HCT116 (cell line): ENCODE measurements at regions not wholly inside any gene's neighbourhood (a gene's known extent, or its start where the extent isn't known, plus 50 kb on each side); places are given as distances from the start of the nearest gene placed in this dataset.

Experiments used
- ATAC-seq: fragments of 200-7000 bp; cut with Tn5 transposase; 2 replicates; pipeline ENCODE4 v1.9.1; 2020; ENCODE audit warnings: mild to moderate bottlenecking, moderate library complexity
- BruUV-seq: library from RNA; stranded (reverse); fragments of 400-500 nt; replicated peaks from 2 replicates; lab custom pipeline; 2021; lab: Mats Ljungman, UMichigan
- CTCF ChIA-PET: fragments of 300-600 bp; sonication (Branson Sonifier 250); formaldehyde crosslinking; loops from one replicate; lab custom pipeline; 2021; ENCODE audit warnings: antibody characterized with exemption; lab: Charles Lee
- POLR2A ChIA-PET: fragments of 300-600, 350-600 bp; sonication (Branson Sonifier 250); formaldehyde crosslinking; loops from one replicate; lab custom pipeline; 2021; ENCODE audit warnings: antibody characterized with exemption; lab: Charles Lee
- RAD21 ChIA-PET, 2 experiments: fragments of 300-600 bp; sonication (Branson Sonifier 250); formaldehyde crosslinking; loops; one replicate each; lab custom pipeline; 2023; ENCODE audit warnings: low total read pairs in 2 of 2; ENCODE audit not compliant: uncharacterized antibody in 2 of 2, unreplicated experiment in 2 of 2, low non-redundant PET in 1 of 2; lab: Charles Lee
- DNase-seq: peaks from one replicate; pipeline ENCODE4 v3.0.0-alpha.2; 2010; ENCODE audit warnings: low read depth, low spot score
- H2AFZ ChIP-seq: fragments of 200-600 bp; shearing (Covaris generic), sonication (generic); 2 replicates; pipeline ENCODE4 v1.6.1; 2017; ENCODE audit warnings: low read depth, mixed run types, mixed read lengths, antibody characterized with exemption, low read length; ENCODE audit not compliant: poor library complexity, severe bottlenecking
- H3K27ac ChIP-seq: 2 replicates; pipeline ENCODE4 v1.5.1; 2012; ENCODE audit warnings: low read depth, low read length
- H3K27me3 ChIP-seq: fragments of 200-600 bp; sonication (generic); 2 replicates; pipeline ENCODE4 v1.6.1; 2016; ENCODE audit warnings: mixed run types, low read length, mixed read lengths; ENCODE audit not compliant: insufficient read depth
- H3K36me3 ChIP-seq, 2 experiments: fragments of 200-500 bp in 1 of 2; fragments of 200-600 bp in 1 of 2; sonication (Bioruptor generic) in 1 of 2; sonication (generic) in 1 of 2; 2 replicates each; pipeline versions ENCODE4 v1.5.1 to v1.6.1; 2014 to 2016; ENCODE audit warnings: low read length in 2 of 2, inconsistent platforms in 1 of 2, mixed read lengths in 1 of 2, mixed run types in 1 of 2; ENCODE audit not compliant: insufficient read depth in 2 of 2, control insufficient read depth in 1 of 2
- H3K4me1 ChIP-seq, 2 experiments: fragments of 200-600 bp in 1 of 2; sonication (generic) in 1 of 2; 2 replicates each; pipeline versions ENCODE4 v1.5.1 to v1.6.1; 2012 to 2017; ENCODE audit warnings: low read length in 2 of 2, inconsistent platforms in 1 of 2, mild to moderate bottlenecking in 1 of 2, mixed read lengths in 1 of 2, mixed run types in 1 of 2, moderate library complexity in 1 of 2; ENCODE audit not compliant: insufficient read depth in 2 of 2, control insufficient read depth in 1 of 2
- H3K4me2 ChIP-seq: fragments of 200-600 bp; sonication (generic); 2 replicates; pipeline ENCODE4 v1.6.1; 2017; ENCODE audit warnings: mixed run types, low read length, mixed read lengths
- H3K4me3 ChIP-seq, 2 experiments: fragments of 200-600 bp in 1 of 2; sonication (generic) in 1 of 2; replicated peaks in 1 of 2; 2 replicates each; pipeline ENCODE4 v1.5.1; 2011 to 2016; ENCODE audit warnings: low read length in 2 of 2, control low read depth in 1 of 2, low read depth in 1 of 2, mild to moderate bottlenecking in 1 of 2, mixed read lengths in 1 of 2, mixed run types in 1 of 2
- H3K79me2 ChIP-seq: fragments of 200-600 bp; sonication (generic); 2 replicates; pipeline ENCODE4 v1.6.1; 2017; ENCODE audit warnings: mild to moderate bottlenecking, mixed run types, low read length, moderate library complexity, mixed read lengths; ENCODE audit not compliant: insufficient read depth
- H3K9ac ChIP-seq: fragments of 200-600 bp; sonication (generic); 2 replicates; pipeline ENCODE4 v1.6.1; 2016; ENCODE audit warnings: low read length, mixed read lengths
- H3K9me2 ChIP-seq: fragments of 200-600 bp; sonication (generic), shearing (Covaris generic); 2 replicates; pipeline ENCODE4 v1.6.1; 2017; ENCODE audit warnings: mixed run types, mild to moderate bottlenecking, moderate library complexity; ENCODE audit not compliant: insufficient read depth
- H3K9me3 ChIP-seq, 2 experiments: fragments of 200-500 bp in 1 of 2; fragments of 200-600 bp in 1 of 2; sonication (Bioruptor generic) in 1 of 2; sonication (generic) in 1 of 2; 2 replicates each; pipeline ENCODE4 v1.6.1; 2014 to 2017; ENCODE audit warnings: low read length in 2 of 2, mixed read lengths in 2 of 2, inconsistent platforms in 1 of 2, low read depth in 1 of 2, mild to moderate bottlenecking in 1 of 2, mixed run types in 1 of 2, moderate library complexity in 1 of 2; ENCODE audit not compliant: control insufficient read depth in 1 of 2, insufficient read depth in 1 of 2
- H4K20me1 ChIP-seq: fragments of 200-600 bp; sonication (generic), shearing (Covaris generic); 2 replicates; pipeline ENCODE4 v1.6.1; 2017; ENCODE audit warnings: mixed run types, mild to moderate bottlenecking, moderate library complexity; ENCODE audit not compliant: insufficient read depth
- CBX3 ChIP-seq: IDR thresholded peaks from 2 replicates; pipeline ENCODE4 v1.6.1; 2012; ENCODE audit warnings: low read depth
- CEBPB ChIP-seq: IDR thresholded peaks from 2 replicates; pipeline ENCODE4 v1.6.1; 2012; ENCODE audit warnings: low read depth
- EGR1 ChIP-seq: IDR thresholded peaks from 2 replicates; pipeline ENCODE4 v1.6.1; 2012; ENCODE audit warnings: low read depth
- EZH2 ChIP-seq: fragments of 200-600 bp; sonication (generic); IDR thresholded peaks from 2 replicates; pipeline ENCODE4 v1.6.1; 2017; ENCODE audit warnings: antibody characterized with exemption, mixed run types
- EZH2phosphoT487 ChIP-seq: fragments of 200-600 bp; IDR thresholded peaks from 2 replicates; pipeline ENCODE4 v1.6.1; 2018; ENCODE audit warnings: antibody characterized with exemption, borderline replicate concordance
- FOSL1 ChIP-seq: IDR thresholded peaks from 2 replicates; pipeline ENCODE4 v1.6.1; 2012; ENCODE audit warnings: low read depth
- JUND ChIP-seq: IDR thresholded peaks from 2 replicates; pipeline ENCODE4 v1.6.1; 2012
- POLR2A ChIP-seq: IDR thresholded peaks from 2 replicates; pipeline ENCODE4 v1.7.0; 2011; ENCODE audit warnings: borderline replicate concordance; ENCODE audit not compliant: insufficient read depth, insufficient read length; ENCODE audit errors: extremely low read depth
- RAD21 ChIP-seq: IDR thresholded peaks from 2 replicates; pipeline ENCODE4 v1.6.1; 2012; ENCODE audit warnings: low read depth, mild to moderate bottlenecking
- SIN3A ChIP-seq: IDR thresholded peaks from 2 replicates; pipeline ENCODE4 v1.6.1; 2012; ENCODE audit warnings: low read depth
- SP1 ChIP-seq: IDR thresholded peaks from 2 replicates; pipeline ENCODE4 v1.6.1; 2012; ENCODE audit warnings: low read depth
- SRF ChIP-seq: IDR thresholded peaks from 2 replicates; pipeline ENCODE4 v1.6.1; 2012; ENCODE audit warnings: low read depth
- TCF7L2 ChIP-seq: IDR thresholded peaks from 2 replicates; pipeline ENCODE4 v1.7.0; 2011; ENCODE audit warnings: borderline replicate concordance, inconsistent platforms; ENCODE audit not compliant: insufficient read depth, insufficient read length; ENCODE audit errors: extremely low read depth
- ZFX ChIP-seq: fragments of 450-650 bp; IDR thresholded peaks from 2 replicates; pipeline ENCODE4 v1.6.1; 2017
- ZNF274 ChIP-seq: fragments of 200-500 bp; sonication (Bioruptor generic); IDR thresholded peaks from 2 replicates; pipeline ENCODE4 v1.6.1; 2014; ENCODE audit warnings: mild to moderate bottlenecking, low read depth, low read length, inconsistent platforms
- intact Hi-C: fragments of 100-400 bp; cut with micrococcal nuclease; formaldehyde crosslinking; loops from 2 replicates; pipeline ENCODE4 v1.10.0; 2022
- TF ChIP-seq, protein P1 (sequence below): IDR thresholded peaks from 2 replicates; pipeline ENCODE4 v1.6.1; 2012
- TF ChIP-seq, protein P2 (sequence below): IDR thresholded peaks from 2 replicates; pipeline ENCODE4 v1.6.1; 2012; ENCODE audit warnings: low read depth

DNA sequence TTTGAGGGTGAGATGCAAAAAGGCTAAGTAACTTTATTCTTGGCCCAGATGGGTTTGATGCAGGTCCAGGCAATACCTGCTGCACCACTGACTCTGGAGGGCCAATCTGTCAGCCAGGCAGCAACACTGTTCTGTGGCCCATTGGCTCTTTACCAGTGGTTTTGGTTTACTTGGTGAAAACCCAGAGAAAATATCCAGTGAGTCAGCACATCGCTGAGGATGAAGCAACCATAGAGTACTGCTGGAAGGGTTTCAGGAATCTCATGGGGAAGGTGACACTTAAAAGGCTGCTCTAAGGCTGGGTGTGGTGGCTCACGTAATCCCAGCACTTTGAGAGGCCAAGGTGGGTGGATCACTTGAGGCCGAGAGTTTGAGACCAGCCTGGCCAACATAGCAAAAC lies 192.5 kb upstream of the FAM98A start:
- Histone ChIP-seq H3K4me3 (no peak overlapping the region), H2AFZ (no peak overlapping the region), H3K36me3 (no peaks in the 10 kb centered on the region), H4K20me1 (no peaks in the 10 kb centered on the region), H3K9ac (no peak overlapping the region), H3K27me3 (no peaks in the 10 kb centered on the region), H3K9me2 (no peaks in the 10 kb centered on the region), H3K4me2 (no peak overlapping the region), H3K4me1 (no peaks in the 10 kb centered on the region), H3K79me2 (no peaks in the 10 kb centered on the region), H3K9me3 (no peaks in the 10 kb centered on the region), H3K27ac (no peak overlapping the region)
- DNase-seq: no peak
- intact Hi-C loops: no loop called here
- ATAC-seq: no peak
- TF ChIP-seq EZH2phosphoT487 (no peak), JUND (no peak), CBX3 (no peak), TCF7L2 (no peak), CEBPB (no peak), ZFX (no peak), SRF (no peak), RAD21 (no peak), SP1 (no peak), FOSL1 (no peak), ZNF274 (no peak), EGR1 (no peak), SIN3A (no peak), EZH2 (no peak), POLR2A (no peak)
- TF ChIP-seq, protein P1, sequence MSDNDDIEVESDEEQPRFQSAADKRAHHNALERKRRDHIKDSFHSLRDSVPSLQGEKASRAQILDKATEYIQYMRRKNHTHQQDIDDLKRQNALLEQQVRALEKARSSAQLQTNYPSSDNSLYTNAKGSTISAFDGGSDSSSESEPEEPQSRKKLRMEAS: no peak
- TF ChIP-seq, protein P2, sequence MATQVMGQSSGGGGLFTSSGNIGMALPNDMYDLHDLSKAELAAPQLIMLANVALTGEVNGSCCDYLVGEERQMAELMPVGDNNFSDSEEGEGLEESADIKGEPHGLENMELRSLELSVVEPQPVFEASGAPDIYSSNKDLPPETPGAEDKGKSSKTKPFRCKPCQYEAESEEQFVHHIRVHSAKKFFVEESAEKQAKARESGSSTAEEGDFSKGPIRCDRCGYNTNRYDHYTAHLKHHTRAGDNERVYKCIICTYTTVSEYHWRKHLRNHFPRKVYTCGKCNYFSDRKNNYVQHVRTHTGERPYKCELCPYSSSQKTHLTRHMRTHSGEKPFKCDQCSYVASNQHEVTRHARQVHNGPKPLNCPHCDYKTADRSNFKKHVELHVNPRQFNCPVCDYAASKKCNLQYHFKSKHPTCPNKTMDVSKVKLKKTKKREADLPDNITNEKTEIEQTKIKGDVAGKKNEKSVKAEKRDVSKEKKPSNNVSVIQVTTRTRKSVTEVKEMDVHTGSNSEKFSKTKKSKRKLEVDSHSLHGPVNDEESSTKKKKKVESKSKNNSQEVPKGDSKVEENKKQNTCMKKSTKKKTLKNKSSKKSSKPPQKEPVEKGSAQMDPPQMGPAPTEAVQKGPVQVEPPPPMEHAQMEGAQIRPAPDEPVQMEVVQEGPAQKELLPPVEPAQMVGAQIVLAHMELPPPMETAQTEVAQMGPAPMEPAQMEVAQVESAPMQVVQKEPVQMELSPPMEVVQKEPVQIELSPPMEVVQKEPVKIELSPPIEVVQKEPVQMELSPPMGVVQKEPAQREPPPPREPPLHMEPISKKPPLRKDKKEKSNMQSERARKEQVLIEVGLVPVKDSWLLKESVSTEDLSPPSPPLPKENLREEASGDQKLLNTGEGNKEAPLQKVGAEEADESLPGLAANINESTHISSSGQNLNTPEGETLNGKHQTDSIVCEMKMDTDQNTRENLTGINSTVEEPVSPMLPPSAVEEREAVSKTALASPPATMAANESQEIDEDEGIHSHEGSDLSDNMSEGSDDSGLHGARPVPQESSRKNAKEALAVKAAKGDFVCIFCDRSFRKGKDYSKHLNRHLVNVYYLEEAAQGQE: no peak
- CTCF ChIA-PET: no interaction called here
- POLR2A ChIA-PET: no interaction called here
- RAD21 ChIA-PET: no interaction called here
- no TSS peak for BruUV-seq
